IMR-90 (cell line): ENCODE measurements at regions not wholly inside any gene's neighbourhood (a gene's known extent, or its start where the extent isn't known, plus 50 kb on each side); places are given as distances from the start of the nearest gene placed in this dataset.

Experiments
- ATAC-seq: fragments of 200-7000 bp; cut with Tn5 transposase; 2 replicates; pipeline ENCODE4 v1.9.1; 2020; ENCODE audit warnings: low read depth, mild to moderate bottlenecking, moderate library complexity
- BruUV-seq: library from RNA; stranded (reverse); fragments of 400-500 nt; replicated peaks from 2 replicates; lab custom pipeline; 2021; lab: Mats Ljungman, UMichigan
- CTCF ChIA-PET: fragments of 300-600 bp; formaldehyde crosslinking; extraction: SDS; loops from one replicate; lab custom pipeline; 2021; ENCODE audit warnings: antibody characterized with exemption; lab: Yijun Ruan, JAX
- POLR2A ChIA-PET: fragments of 300-600 bp; sonication (Branson Sonifier 250); formaldehyde crosslinking; loops from one replicate; lab custom pipeline; 2022; ENCODE audit warnings: antibody characterized with exemption; ENCODE audit not compliant: unreplicated experiment; lab: Charles Lee
- DNase-seq: peaks from one replicate; pipeline ENCODE4 v3.0.0; 2013
- H2AFZ ChIP-seq: replicated peaks from 2 replicates; pipeline ENCODE3; 2013; ENCODE audit warnings: low read length, mild to moderate bottlenecking; ENCODE audit not compliant: poor library complexity
- H2AK5ac ChIP-seq: 2 replicates; pipeline ENCODE4 v1.6.1; 2013; ENCODE audit warnings: low read depth, low read length, inconsistent platforms
- H2AK9ac ChIP-seq: replicated peaks from 2 replicates; pipeline ENCODE3; 2013; ENCODE audit warnings: mild to moderate bottlenecking, low read depth, low read length, moderate library complexity; ENCODE audit not compliant: poor library complexity
- H2BK120ac ChIP-seq: 2 replicates; pipeline ENCODE4 v1.6.1; 2013; ENCODE audit warnings: low read depth, low read length, inconsistent platforms
- H2BK15ac ChIP-seq: 3 replicates; pipeline ENCODE4 v1.6.1; 2013; ENCODE audit warnings: low read depth, low read length, inconsistent platforms
- H2BK20ac ChIP-seq: 2 replicates; pipeline ENCODE4 v1.6.1; 2013; ENCODE audit warnings: low read depth, mild to moderate bottlenecking, inconsistent platforms, low read length, moderate library complexity
- H2BK5ac ChIP-seq: 2 replicates; pipeline ENCODE4 v1.6.1; 2013; ENCODE audit warnings: mild to moderate bottlenecking, low read depth, low read length, inconsistent platforms; ENCODE audit not compliant: poor library complexity, severe bottlenecking
- H3K14ac ChIP-seq: replicated peaks from 2 replicates; pipeline ENCODE4 v1.6.1; 2013; ENCODE audit warnings: low read depth, low read length, inconsistent platforms
- H3K18ac ChIP-seq: 2 replicates; pipeline ENCODE4 v1.6.1; 2013; ENCODE audit warnings: low read depth, low read length, control low read depth
- H3K23ac ChIP-seq: 2 replicates; pipeline ENCODE4 v1.6.1; 2013; ENCODE audit warnings: low read depth, low read length, inconsistent platforms
- H3K27ac ChIP-seq: 2 replicates; pipeline ENCODE4 v1.5.1; 2013; ENCODE audit warnings: mild to moderate bottlenecking, control low read depth, low read length; ENCODE audit not compliant: insufficient read depth
- H3K27me3 ChIP-seq: 2 replicates; pipeline ENCODE4 v1.6.1; 2013; ENCODE audit warnings: low read length; ENCODE audit not compliant: control insufficient read depth, insufficient read depth
- H3K36me3 ChIP-seq: 2 replicates; pipeline ENCODE4 v1.6.1; 2013; ENCODE audit warnings: low read length, mixed read lengths; ENCODE audit not compliant: control insufficient read depth, insufficient read depth
- H3K4ac ChIP-seq: 2 replicates; pipeline ENCODE4 v1.6.1; 2013; ENCODE audit warnings: low read depth, low read length, inconsistent platforms
- H3K4me1 ChIP-seq: 2 replicates; pipeline ENCODE4 v1.6.1; 2013; ENCODE audit warnings: low read length, mixed read lengths; ENCODE audit not compliant: control insufficient read depth, insufficient read depth
- H3K4me2 ChIP-seq: 2 replicates; pipeline ENCODE4 v1.6.1; 2013; ENCODE audit warnings: low read depth, mild to moderate bottlenecking, control low read depth, low read length, moderate library complexity
- H3K4me3 ChIP-seq: 2 replicates; pipeline ENCODE4 v1.5.1; 2013; ENCODE audit warnings: low read depth, mild to moderate bottlenecking, control low read depth, low read length, moderate library complexity; ENCODE audit not compliant: insufficient read depth
- H3K56ac ChIP-seq: 2 replicates; pipeline ENCODE4 v1.6.1; 2013; ENCODE audit warnings: low read length, inconsistent platforms; ENCODE audit not compliant: insufficient read depth; ENCODE audit errors: extremely low read depth
- H3K79me1 ChIP-seq, 2 experiments: 2 replicates each; pipeline ENCODE4 v1.6.1; 2013; ENCODE audit warnings: low read length in 2 of 2, inconsistent platforms in 1 of 2, low read depth in 1 of 2
- H3K9ac ChIP-seq: 2 replicates; pipeline ENCODE4 v1.6.1; 2013; ENCODE audit warnings: low read depth, low read length, control low read depth
- H3K9me1 ChIP-seq: 2 replicates; pipeline ENCODE4 v1.6.1; 2013; ENCODE audit warnings: low read length, inconsistent platforms; ENCODE audit not compliant: insufficient read depth
- H3K9me3 ChIP-seq: 2 replicates; pipeline ENCODE4 v1.6.1; 2013; ENCODE audit warnings: low read length; ENCODE audit not compliant: control insufficient read depth, insufficient read depth
- H4K20me1 ChIP-seq: 2 replicates; pipeline ENCODE4 v1.6.1; 2013; ENCODE audit warnings: low read length, inconsistent platforms; ENCODE audit not compliant: insufficient read depth
- H4K5ac ChIP-seq: 2 replicates; pipeline ENCODE4 v1.6.1; 2013; ENCODE audit warnings: mild to moderate bottlenecking, low read depth, low read length, control low read depth
- H4K8ac ChIP-seq, 2 experiments: 2 replicates each; pipeline ENCODE4 v1.6.1; 2013; ENCODE audit warnings: low read depth in 2 of 2, low read length in 2 of 2, control low read depth in 1 of 2, inconsistent platforms in 1 of 2
- H4K91ac ChIP-seq: 2 replicates; pipeline ENCODE4 v1.6.1; 2013; ENCODE audit warnings: low read depth, low read length, inconsistent platforms; ENCODE audit not compliant: insufficient read depth
- BHLHE40 ChIP-seq: fragments of 150-350 bp; IDR thresholded peaks from 2 replicates; pipeline ENCODE4 v1.6.1; 2016; ENCODE audit warnings: mild to moderate bottlenecking, low read depth, low read length
- CEBPB ChIP-seq: IDR thresholded peaks from 2 replicates; pipeline ENCODE4 v1.6.1; 2012; ENCODE audit warnings: low read depth, low read length, improper control_type of control experiment
- FOS ChIP-seq: fragments of 150-350 bp; IDR thresholded peaks from 2 replicates; pipeline ENCODE4 v1.6.1; 2016; ENCODE audit warnings: low read depth, low read length
- MAFK ChIP-seq: IDR thresholded peaks from 2 replicates; pipeline ENCODE4 v1.6.1; 2012; ENCODE audit warnings: low read depth, low read length, improper control_type of control experiment
- MAZ ChIP-seq: IDR thresholded peaks from 2 replicates; pipeline ENCODE4 v1.6.1; 2012; ENCODE audit warnings: low read depth, mild to moderate bottlenecking, low read length, improper control_type of control experiment, moderate library complexity, borderline replicate concordance
- MXI1 ChIP-seq: IDR thresholded peaks from 2 replicates; pipeline ENCODE4 v1.6.1; 2012; ENCODE audit warnings: low read depth, mild to moderate bottlenecking, low read length, moderate library complexity, borderline replicate concordance
- NFE2L2 ChIP-seq: fragments of 150-350 bp; IDR thresholded peaks from 2 replicates; pipeline ENCODE4 v1.6.1; 2016; ENCODE audit warnings: low read depth, mild to moderate bottlenecking, low read length
- POLR2A ChIP-seq: IDR thresholded peaks from 2 replicates; pipeline ENCODE4 v1.6.1; 2012; ENCODE audit warnings: mild to moderate bottlenecking, low read depth, low read length
- RAD21 ChIP-seq: IDR thresholded peaks from 2 replicates; pipeline ENCODE4 v1.6.1; 2012; ENCODE audit warnings: low read length, improper control_type of control experiment
- RCOR1 ChIP-seq: IDR thresholded peaks from 2 replicates; pipeline ENCODE4 v1.6.1; 2012; ENCODE audit warnings: mild to moderate bottlenecking, low read length, improper control_type of control experiment; ENCODE audit not compliant: insufficient replicate concordance
- WGBS, 2 experiments: methylation state at CpG; one replicate each; pipeline versions ENCODE4 v1.1.5 to v1.1.7; 2013; ENCODE audit warnings: missing lambda C conversion rate in 2 of 2; ENCODE audit not compliant: insufficient read length in 1 of 2; ENCODE audit errors: extremely low coverage in 2 of 2; 5-methylcytosine and 5-hydroxymethylcytosine counted together
- dilution Hi-C: fragments of 300-500 bp; cut with HindIII; formaldehyde crosslinking; loops from one replicate; pipeline ENCODE4 v1.14.3; 2018; ENCODE audit warnings: low sequenced_read_pairs; ENCODE audit not compliant: unreplicated experiment
- in situ Hi-C: fragments of 300-500 bp; cut with MboI; formaldehyde crosslinking; loops from 3 replicates; pipeline ENCODE4 v1.14.3; 2019; ENCODE audit warnings: low sequenced_read_pairs, inconsistent platforms, mixed read lengths
- intact Hi-C: fragments of 100-400 bp; cut with micrococcal nuclease; formaldehyde crosslinking; loops from 2 replicates; pipeline ENCODE4 v1.10.0; 2022
- TF ChIP-seq, protein P1 (sequence below): conservative IDR thresholded peaks from 2 replicates; pipeline ENCODE4 v1.5.1; 2012; ENCODE audit warnings: mild to moderate bottlenecking, low read depth, low read length, improper control_type of control experiment
- TF ChIP-seq, protein P2 (sequence below): fragments of 150-350 bp; IDR thresholded peaks from 2 replicates; pipeline ENCODE4 v1.6.1; 2016; ENCODE audit warnings: low read depth, mild to moderate bottlenecking, low read length, moderate library complexity, borderline replicate concordance

DNA sequence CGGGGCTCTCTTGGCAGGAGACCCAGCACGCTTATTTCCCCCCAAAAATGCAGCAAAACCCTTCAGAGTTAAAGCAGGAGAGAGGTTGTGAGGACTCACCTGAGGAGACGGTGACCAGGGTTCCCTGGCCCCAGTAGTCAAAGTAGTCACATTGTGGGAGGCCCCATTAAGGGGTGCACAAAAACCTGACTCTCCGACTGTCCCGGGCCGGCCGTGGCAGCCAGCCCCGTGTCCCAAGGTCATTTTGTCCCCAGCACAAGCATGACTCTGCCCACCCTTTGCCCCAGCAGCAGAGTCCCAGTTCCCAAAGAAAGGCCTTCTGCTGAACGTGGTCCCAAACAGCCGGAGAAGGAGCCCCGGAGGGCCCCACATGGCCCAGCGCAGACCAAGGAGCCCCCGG lies 337.7 kb downstream of the TMEM121 start:
- dilution Hi-C loops = no loop called here
- Histone ChIP-seq H2BK120ac (no peak overlapping the region), H3K18ac (no peak overlapping the region), H4K8ac (no peak overlapping the region), H3K4me2 (no peak overlapping the region), H3K56ac (no peak overlapping the region), H4K5ac (no peak overlapping the region), H3K79me1 (no peaks in the 10 kb centered on the region), H2AFZ (no peak overlapping the region), H3K27ac (no peak overlapping the region), H2AK5ac (no peak overlapping the region), H3K9me1 (no peaks in the 10 kb centered on the region), H3K23ac (no peak overlapping the region), H3K4me3 (no peak overlapping the region), H3K9me3 (peaks cover 62% of the 10 kb centered on the region), H2BK20ac (no peak overlapping the region), H3K14ac (no peak overlapping the region), H3K4ac (no peak overlapping the region), H3K4me1 (no peaks in the 10 kb centered on the region), H2BK5ac (no peak overlapping the region), H4K91ac (no peak overlapping the region), H4K20me1 (no peaks in the 10 kb centered on the region), H3K9ac (no peak overlapping the region), H3K36me3 (no peaks in the 10 kb centered on the region), H3K27me3 (no peaks in the 10 kb centered on the region), H2BK15ac (no peak overlapping the region), H2AK9ac (no peak overlapping the region)
- CTCF ChIA-PET = no interaction called here
- intact Hi-C loops = no loop called here
- POLR2A ChIA-PET = no interaction called here
- in situ Hi-C loops = no loop called here
- no TSS peak for BruUV-seq
- WGBS, 2 experiments = 63% methylated on average over 5 of the region's 13 CpGs; no CpG with 5 or more reads in 1 of the 2 experiments
- DNase-seq (no peak), ATAC-seq (no peak)
- TF ChIP-seq, protein P1, sequence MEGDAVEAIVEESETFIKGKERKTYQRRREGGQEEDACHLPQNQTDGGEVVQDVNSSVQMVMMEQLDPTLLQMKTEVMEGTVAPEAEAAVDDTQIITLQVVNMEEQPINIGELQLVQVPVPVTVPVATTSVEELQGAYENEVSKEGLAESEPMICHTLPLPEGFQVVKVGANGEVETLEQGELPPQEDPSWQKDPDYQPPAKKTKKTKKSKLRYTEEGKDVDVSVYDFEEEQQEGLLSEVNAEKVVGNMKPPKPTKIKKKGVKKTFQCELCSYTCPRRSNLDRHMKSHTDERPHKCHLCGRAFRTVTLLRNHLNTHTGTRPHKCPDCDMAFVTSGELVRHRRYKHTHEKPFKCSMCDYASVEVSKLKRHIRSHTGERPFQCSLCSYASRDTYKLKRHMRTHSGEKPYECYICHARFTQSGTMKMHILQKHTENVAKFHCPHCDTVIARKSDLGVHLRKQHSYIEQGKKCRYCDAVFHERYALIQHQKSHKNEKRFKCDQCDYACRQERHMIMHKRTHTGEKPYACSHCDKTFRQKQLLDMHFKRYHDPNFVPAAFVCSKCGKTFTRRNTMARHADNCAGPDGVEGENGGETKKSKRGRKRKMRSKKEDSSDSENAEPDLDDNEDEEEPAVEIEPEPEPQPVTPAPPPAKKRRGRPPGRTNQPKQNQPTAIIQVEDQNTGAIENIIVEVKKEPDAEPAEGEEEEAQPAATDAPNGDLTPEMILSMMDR = no peak
- TF ChIP-seq BHLHE40 (no peak), RCOR1 (no peak), MAZ (no peak), POLR2A (no peak), RAD21 (no peak), MAFK (no peak), FOS (no peak), CEBPB (no peak), MXI1 (no peak), NFE2L2 (no peak)
- TF ChIP-seq, protein P2, sequence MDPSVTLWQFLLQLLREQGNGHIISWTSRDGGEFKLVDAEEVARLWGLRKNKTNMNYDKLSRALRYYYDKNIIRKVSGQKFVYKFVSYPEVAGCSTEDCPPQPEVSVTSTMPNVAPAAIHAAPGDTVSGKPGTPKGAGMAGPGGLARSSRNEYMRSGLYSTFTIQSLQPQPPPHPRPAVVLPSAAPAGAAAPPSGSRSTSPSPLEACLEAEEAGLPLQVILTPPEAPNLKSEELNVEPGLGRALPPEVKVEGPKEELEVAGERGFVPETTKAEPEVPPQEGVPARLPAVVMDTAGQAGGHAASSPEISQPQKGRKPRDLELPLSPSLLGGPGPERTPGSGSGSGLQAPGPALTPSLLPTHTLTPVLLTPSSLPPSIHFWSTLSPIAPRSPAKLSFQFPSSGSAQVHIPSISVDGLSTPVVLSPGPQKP = no peak
